ENCODE measurements at regions not wholly inside any gene's neighbourhood (a gene's known extent, or its start where the extent isn't known, plus 50 kb on each side); places are given as distances from the start of the nearest gene placed in this dataset.

DNA sequence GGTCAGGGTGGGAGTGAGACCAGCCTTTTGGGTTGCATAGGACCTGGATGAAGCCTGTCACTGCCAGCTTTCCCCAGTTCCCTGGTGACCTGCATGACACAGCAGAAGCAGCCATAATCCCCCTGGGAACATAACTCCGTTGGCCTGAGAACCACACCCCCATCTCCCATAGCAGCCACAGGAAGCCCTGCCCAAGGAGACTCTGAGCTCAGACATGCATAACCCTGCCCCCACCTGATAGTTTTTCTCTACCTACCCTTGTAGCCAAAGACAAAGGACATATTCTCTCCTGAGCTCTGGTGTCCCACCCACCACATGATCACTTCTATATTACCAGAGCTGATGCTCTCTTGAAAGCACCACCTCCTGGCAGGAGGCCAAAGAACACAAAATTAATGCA is 413.5 kb upstream of the HTR2A start:
- no peak for TF ChIP-seq MYC (IDR thresholded peaks at IDR 0.05; ENCODE audit: low read depth, low read length)
- no peak for TF ChIP-seq POLR2A (IDR thresholded peaks at IDR 0.05; ENCODE audit: low read depth, low read length)
